ENCODE measurements at regions not wholly inside any gene's neighbourhood (a gene's known extent, or its start where the extent isn't known, plus 50 kb on each side); places are given as distances from the start of the nearest gene placed in this dataset.

DNA sequence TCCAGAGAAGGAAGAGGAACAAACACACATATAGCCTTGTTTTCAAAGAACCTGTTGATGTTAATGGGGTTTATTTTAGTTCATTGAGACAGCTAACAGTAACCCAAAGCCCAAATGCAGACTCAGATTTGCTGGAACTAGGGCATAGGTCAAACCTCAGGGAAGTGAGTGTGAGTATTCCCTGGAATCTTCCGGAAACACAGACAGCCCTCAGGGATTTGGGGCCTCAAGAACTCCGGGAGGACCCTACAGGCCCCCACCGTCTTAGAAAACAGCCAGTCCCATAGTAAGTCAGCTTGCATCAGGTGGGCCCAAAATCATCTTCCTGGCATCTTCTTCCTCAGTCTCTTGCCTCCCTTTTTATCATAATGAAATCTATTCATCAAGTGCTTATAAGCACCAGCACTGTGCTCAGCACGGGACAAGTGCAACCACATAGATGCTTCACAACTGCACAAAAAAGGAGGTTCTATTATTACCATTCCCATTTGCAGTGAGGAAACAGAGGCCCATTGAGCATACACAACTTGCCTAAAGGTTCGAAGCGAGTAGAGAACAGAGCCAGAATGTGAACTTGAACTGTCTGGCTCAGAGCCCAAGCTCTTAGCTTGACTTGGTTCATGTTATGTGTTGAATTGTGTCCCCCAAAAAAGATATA lies 50.2 kb upstream of the BCL11A start:
- DNase-seq: no peak

DNA sequence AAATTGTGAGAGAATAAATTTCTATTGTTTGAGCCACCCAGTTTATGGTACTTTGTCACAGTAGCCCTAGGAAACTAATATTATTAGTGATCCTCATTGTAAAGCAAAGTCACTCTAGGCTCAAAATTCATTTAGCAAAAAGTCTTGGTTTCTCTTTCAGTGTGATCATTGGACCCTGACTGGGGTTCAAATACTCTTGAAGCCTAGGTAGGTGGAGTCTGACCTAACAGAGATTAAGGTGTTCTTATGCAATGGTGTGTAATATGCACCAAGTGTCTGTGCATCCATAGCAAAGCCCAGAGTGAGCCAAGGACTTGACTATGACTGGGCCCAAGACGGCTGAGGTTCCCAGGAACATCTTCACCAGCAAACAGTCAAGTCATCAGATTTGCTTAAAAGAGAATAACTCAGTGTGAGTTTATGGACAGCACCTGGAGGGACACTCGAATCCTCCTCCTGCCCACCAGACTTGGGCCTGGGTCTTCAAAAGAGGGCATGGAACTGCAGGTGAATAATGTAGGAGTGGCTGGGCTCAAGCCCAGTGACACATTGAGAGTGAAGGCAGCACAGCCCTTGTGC lies 51.1 kb upstream of the BCL11A start:
- no peak for DNase-seq

DNA sequence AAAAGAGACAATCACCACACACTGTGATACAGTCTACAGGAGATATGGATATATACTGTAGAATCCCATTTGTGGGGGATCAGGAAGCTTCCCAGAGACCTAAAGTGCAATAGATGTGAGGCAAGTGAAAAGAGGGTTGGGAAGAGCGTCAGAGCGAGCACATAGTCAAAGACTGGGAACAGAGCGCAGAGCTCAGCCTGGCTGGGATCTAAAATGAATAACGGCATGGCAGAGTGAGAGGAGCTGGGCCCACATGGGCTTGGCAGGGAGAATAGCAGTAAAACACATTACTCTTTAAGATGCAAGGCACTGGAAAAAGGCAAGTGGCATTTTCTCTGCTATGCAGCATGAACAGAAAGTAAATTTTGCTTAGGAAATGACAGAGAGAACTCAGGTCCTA lies 52.4 kb upstream of the BCL11A start:
- DNase-seq: no peak

DNA sequence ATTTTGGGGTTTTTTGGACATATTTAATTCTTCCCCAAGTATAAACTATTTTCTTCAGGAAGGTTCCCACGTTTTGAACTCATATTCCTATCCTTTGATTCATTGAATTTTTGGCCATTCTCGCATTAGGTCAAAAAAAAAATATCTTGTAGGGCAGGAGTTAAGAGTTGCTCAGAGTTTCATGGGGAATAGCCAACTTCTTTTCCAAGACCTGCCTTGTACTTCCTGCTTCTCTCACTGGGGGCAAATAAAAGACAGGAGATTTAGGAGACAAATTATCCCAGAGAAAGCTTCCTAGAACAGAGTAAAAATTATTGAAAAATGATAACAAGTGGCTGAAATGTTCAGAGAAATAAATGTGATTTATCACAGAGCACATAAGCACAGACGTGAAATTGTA lies 55.2 kb upstream of the BCL11A start:
- DNase-seq: no peak

DNA sequence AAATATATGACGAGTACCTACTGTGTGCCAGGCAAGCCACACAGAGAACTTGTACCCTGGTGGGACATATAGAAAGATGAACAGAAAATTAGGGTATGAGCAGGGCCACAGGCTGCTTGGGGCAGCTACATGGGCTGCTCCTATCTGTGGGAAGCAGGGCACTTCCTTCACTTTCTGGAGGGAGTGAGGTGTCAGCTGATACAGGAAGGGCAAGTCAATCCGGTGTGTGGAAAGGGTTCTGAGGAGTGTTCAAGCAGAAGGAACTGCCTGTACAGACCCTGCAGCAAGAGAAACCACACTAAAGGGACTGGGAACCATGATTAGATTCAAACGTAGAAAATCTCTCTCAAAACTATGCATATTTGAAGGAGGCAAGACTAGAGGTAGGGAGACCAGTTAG lies 58.6 kb upstream of the BCL11A start:
- DNase-seq: peak in 1 of 2 donors; percentile 67

DNA sequence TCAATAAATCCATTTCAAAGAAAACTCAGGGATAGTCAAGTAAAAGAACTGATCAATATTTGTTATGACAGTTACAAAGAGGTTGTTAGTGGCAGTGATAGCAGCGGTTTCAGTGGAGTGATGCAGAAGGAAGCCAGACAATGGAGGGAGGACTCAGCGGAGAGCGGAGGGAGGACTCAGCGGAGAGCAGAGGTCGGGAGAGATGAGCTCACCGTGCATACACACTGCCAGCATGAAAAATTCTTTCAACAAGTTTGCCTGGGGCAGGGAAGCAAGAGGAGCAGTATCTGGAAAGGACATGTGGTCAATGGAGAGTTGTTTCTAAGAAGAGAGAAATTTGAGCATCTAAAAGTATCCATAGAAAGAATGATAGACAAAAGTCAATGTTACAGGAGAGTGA lies 60.9 kb upstream of the BCL11A start:
- no peak for DNase-seq

DNA sequence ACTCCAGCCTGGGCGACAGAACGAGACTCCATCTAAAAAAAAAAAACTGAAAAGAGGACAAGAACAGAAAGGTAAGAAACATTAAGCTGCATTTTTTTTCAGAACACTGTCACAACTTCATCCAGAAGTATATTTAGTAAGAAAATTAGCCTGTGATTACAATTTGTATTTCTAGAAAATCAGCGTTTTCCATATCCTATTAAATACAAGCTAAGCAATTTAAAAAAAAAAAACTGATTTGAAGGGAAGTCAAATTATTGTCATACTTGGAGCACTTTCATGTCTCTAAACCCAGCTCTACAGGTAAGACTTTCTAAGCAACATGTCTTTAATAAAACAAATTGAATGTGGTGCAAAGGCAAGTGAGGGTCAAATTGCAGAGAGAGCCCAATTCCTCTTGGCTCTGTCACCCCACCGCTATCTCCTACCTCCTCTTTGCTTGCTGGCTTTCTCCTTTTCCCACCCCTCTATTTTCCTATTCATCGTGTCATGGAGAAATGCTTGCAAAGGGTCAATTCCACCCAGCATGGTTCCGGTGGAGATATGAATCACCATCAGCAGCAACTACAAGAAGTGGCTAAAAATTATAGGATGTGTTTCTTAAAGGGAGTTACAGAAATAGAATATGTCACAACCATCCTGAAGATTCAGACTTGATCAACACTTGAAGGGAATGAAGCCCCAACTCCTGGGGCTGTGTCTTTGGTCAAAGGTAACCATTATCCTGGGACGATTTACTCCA lies 68.4 kb upstream of the BCL11A start:
- no peak for DNase-seq

DNA sequence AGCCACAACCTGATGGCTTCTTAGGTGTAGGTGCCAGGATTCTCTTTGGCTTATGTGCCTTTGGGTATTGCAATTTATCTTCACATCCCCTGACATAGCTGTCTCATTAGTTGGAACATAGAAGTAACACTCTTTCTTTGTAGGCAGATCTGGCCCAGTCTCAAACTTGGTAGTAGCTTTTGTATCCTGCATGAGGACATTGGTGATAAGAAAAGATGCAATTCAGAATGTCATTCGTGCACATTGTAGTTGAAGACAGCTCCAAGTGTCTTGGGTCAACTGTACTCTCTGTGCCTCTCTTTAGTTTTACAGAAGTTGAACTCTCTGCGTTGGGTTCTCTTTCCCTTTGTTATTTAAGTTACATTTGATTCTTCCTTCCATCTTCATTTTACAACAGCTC lies 69.6 kb upstream of the BCL11A start:
- DNase-seq: no peak

DNA sequence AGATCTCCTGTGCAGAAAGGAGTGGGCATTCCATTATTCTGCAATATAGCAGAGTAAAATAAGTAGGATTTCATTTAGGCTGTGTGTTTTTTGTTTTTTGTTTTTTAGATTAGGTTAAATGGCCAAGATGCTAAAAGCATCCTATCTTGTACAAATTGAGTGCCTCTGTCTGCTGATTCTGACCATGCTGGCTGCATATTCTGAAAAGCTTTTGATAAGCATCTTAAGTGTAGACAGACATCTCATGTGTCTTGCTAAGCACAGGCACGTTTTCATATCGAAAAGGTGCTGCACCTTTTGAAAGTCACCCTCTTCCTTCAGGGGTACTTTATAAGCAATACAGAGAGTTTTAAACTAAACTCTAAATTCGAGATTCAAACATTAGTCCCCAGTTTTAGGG lies 74.0 kb upstream of the BCL11A start:
- no peak for DNase-seq

DNA sequence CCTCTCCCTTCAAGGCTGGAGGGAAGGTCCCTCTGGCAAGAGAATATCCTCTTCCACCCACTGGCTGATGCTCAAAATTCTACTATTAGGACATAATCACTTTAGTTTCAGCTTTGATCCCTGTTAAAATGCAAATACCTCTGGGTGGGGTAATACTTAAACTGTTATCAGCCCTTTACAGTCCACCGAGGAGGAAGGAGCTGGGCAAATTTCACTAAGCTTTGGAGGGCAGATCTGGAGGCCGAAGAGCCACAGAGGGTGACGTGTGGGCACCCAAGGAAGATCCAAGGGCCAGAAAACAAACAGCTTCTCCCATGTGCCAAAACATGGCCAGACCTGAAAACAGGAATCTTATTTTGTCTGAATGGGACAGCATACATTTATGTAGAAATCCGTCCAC lies 74.6 kb upstream of the BCL11A start:
- no peak for DNase-seq

DNA sequence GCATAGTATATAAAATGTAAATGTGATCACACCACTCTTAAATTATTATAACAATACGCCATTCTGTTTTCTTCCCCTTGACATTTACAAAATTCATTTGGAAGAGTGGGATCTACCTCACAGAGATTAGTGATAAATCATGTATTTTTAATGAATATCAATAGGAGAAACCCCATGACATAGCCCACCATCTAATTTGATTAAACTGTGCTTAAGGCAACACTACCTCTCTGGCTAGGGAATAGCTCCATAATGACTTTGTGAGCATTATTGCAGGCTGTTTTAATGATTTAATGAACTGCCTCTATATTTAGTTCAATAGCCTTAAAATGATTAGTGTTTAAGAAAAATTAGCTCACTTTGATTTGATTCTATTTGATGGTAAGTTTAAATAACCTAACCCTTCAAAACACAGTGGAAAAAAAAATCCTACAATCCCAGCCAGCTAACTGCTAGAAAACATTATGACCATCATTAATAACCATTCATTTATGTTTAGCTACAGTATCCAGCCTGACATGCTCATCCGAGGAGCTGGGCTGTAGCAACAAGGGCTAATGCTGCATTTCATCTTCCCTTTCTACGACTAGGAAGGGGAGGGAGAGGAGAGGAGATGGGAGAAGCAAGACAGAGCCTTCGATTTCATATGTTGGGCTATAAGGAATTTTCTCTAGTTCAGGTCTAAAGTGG lies 75.3 kb upstream of the BCL11A start:
- DNase-seq: no peak

DNA sequence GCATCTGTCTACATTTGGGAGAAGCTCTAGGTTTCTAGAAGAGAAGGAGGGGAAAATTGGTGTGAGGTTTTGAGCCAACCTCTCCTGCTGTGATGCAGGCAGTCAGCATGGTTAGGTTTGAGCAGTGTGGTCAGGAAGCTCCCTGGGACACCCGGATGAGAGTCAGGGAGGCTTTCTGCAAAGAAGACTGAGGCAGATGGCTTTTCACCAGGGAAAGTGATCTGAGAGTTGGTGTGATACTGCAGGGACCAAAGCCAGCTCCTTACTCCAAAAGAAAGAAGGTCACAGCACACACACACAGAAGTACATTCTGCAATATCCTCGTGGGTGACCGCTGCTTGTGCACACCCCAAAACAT lies 75.8 kb upstream of the BCL11A start:
- no peak for DNase-seq

DNA sequence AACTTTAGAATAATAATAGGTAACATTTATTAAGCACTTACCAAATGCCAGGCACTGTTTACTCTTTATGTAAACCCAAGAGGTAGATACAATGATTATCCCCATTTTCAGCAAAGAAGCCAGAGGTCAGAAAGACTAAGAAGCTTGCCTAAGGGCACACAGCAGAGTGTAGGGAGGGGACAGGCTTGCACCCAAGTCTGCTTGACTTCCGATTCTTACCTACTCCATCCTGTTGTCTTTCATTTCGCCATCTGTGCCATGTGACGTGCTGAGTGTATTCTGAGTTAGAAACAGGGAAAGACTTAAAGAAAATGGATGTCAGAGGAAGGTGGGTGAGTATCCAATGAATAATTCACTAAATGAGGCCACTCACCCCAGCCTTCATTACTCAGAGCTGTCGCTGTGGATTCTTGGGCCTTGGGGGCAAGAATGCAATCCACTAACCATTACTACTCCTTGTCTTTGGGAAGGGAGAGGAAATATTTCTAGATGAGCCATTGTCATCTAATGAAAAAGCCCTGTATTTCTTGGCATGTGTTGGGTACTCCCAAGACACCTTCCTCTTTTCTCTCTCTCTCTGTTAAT lies 76.4 kb upstream of the BCL11A start:
- DNase-seq: no peak

DNA sequence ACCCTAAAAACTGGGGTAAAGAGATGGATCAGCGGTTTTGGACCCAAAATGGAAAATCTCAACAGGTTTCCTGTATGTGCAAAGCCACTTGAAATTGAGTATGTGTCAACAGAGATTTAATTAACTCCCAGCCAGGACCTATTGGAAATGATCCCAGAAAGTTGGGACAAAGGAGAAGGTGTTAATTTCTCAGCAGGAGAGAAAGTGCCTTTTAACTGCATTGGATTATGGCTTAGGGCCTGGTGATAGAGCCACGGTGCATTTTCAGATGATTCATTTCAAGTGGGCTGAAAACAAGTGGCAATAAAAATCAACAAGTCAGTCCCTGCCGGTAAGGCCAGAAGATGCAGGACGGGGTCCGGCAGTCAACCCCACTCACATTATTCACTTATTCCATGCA lies 80.2 kb upstream of the BCL11A start:
- no peak for DNase-seq

DNA sequence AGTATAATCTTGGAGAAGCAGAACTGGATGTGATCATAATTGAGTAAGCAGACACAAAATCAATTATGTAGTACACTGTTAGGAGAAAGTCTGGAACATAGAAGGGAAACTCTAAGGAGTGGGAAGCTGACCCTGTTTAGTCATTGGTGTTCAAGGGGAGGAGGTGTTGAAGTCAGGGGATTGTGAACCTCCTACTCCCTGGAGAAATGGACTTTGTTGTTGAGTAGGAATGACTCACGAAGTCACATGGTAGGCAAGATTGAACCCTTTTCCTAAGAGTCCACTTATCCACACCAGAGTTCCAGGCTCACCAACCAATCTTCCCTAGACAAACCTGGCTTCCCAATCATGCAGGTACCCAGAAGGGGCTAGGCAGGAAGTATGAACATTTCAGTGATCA lies 81.0 kb upstream of the BCL11A start:
- DNase-seq: no peak

DNA sequence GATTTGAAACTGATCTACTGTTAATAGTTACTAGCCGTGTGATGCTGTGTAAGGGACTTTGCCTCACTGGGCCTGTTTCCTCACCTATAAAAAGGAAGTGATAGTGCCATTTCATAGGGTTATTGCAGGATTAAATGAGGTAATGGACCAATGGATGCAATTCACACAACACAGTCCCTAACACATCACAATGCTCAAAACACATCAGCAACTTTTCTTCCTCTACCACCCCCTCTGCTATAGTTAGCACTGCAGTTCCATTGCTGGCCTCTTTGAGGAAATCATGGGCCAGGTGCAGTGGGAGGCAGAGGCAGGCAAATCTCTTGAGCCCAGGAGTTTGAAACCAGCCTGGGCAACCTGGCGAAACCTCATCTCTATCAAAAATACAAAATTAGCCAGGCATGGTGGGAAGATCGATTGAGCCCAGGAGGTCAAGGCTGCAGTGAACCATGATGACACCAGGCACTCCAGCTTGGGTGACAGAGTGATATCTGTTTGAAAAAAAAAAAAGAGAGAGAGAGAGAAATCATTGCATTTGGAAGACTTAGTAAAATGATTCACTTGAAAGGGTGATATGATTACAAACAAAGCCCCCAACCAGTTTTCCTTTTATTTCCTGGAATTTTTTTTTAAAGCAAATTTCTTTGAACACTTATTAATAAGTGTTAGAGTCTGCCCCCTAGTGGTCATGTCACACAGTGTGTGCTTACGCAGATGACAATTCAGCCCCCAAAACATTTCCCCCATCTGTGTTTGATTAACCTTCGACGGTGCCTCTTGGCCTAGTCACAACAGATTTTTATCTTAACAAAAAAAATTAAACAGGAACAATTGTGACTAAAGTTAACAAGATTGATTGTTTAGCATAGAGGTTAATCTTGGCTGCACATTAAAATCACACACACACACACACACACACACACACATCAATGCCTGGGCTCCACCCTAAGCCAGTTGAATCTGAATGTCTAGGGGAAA lies 88.6 kb upstream of the BCL11A start:
- DNase-seq: peak in 1 of 2 donors; percentile 4

DNA sequence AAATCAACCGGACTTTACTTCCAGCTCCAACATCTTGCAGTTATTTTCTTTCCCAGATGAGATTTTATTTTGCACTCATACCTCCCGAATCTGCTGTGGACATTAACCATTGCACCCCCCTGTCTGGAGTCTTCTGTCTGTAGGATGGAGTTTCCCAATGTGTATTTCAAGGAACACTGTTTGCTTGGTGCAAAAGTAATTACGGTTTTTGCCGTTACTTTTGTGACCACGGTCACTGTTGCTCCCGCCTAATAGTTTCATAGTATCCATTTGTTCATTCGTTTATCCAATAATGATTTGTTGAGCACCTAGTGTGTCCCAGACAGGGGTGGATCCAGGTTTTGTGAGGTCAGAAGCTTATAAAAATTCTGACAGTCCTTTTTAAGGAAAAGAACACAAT lies 90.3 kb upstream of the BCL11A start:
- no peak for DNase-seq

DNA sequence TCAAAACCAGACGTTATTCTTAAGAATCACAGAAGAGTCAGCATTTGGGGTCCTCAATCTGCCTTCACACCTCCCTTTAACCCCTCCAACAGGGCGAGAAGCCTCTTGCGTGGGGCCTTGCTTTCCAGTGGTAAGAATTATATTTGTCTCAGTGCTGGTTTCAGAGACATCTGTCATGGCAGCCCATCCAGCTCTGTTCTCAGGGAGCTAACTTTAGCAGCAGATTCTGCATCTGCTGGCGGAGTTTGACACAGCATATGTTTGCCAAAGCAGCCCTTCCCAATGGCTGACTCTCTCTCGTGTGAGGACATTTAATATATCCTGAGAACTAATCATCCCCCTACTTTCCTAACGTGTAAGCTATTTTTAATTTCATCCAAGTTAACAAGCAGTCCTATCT lies 91.5 kb upstream of the BCL11A start:
- no peak for DNase-seq

DNA sequence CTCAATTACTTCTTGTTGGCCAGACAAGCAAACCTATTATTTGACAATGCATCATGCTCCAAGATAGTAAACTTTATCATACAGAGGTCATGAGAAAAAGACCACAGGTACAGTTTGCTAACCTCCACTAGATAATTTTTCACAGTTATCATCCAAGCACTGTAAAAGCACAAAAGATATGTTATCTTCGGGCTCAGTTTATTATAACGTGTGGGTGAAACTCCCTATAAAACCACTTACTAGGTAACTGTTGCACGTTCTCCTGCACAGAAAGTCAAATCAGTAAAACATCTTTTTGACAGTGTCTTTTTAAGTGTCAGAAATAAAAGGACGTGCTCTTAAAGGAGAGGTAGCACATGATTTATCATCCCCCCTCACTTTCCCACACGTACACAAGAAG lies 94.7 kb upstream of the BCL11A start:
- DNase-seq: no peak

DNA sequence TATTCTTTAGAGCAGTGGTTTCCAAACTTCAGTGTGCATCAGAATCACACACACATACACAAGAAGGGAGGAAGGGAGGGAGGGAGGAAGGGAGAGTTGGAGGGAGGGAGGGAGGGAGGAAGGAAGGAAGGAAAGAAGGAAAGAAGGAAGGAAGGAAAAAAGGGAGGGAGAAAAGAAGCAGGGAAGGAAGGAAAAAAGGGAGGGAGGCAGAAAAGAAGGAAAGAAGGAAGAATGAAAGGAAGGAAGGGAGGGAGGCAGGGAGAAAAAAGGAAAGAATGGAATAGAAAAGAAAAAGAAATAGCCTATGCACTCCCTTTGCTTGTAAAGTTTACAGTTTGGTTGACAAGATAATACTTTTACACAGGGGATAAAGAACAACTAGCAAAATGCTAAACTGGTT lies 96.3 kb upstream of the BCL11A start:
- no peak for DNase-seq

DNA sequence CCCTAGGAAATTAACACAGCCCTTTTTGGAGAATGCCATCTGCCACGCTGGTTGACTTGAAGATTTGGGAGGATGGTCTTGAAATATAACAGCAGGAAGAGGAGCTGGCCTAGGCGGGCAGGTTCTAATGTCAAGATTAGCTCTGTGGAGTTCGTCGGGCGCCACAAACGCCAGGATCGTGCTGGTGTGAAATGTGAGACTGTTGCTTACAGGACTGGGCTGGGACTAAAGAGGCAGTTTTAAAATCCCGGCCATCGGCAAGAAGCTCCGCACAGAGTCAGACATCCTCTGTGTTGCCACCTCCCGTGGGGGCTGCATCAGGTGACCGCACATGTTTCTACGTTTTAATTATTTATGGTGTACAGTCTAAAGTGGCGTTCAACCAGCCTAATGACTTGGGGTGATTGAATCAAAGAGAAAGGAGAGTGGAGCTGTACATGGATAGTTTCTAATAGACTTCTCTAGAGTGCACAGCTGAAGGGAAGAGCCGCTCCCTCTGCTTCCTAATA lies 99.4 kb upstream of the BCL11A start:
- no peak for DNase-seq

DNA sequence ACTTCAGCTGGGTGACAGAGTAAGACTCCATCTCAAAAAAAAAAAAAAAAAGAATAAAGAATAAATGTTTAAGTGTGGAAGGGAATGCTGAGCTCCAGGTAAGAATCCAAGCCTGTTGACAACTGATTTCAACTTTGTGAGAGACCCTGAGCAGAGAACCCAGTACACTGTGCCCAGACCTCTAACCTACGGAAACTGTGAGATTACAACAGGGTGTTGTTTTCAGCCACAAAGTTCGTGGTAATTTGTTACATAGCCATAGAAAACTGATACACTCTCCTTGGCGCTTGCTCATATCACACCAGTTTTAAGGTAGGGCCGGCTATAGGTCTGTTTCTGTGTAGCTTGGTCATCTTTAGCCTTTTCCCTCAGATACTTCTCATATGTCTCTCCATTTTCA lies 98.4 kb upstream of the PAPOLG start:
- DNase-seq: no peak
